ENCODE measurements at regions not wholly inside any gene's neighbourhood (a gene's known extent, or its start where the extent isn't known, plus 50 kb on each side); places are given as distances from the start of the nearest gene placed in this dataset.

DNA sequence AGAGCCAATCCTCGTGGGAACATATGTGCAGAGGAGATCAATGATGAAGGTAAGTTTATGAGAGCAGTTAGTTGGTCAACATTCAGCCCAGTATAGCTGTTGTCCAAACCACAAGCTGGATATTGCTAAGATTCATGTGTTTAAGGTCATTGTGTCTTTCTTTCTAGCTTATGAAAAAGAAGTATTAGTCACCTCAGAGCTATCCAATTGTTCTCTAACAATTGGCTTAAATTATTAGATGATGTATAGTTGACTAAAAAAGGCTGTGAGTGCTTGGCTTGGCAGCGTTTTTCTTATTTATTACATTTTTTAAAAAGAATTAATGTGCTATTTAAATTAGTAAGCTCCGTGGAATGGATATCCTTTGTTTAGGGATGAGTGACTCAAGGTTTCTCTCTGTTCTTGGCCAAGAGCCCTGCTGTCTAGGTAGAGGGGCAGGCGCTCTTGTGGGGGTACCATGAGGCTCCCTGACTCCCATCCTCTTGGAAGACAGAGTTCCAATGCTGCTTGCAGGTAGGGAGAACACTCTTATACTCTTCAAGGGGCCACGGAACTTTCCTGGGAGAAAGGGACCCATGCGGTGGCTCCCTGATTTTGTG lies 487.4 kb downstream of the IRX1 start:
- DNase-seq = no peak

- DNase-seq = no peak
These were observed 488.1 kb downstream of the IRX1 start for GRCh38 chr5:4083591-4084337.

DNA sequence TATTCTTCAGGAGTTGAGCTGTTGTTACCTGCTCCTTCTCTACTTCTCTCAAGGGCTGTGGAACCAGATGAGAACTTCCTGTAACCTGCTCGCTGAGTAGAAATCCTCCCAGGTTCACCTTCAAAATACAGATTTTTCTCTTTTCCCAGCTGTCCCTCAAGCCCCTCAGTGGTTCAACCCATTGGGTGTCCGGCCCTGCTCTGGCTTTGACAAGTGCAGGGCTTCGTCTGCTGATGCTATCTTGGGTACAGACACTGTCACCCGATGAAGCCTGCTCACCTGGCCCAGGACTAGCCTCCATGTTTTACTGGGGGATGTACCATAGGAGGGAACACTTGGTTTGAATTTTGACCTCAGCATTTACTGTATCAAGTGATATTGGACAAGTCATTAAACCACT lies 490.4 kb downstream of the IRX1 start:
- DNase-seq = no peak

DNA sequence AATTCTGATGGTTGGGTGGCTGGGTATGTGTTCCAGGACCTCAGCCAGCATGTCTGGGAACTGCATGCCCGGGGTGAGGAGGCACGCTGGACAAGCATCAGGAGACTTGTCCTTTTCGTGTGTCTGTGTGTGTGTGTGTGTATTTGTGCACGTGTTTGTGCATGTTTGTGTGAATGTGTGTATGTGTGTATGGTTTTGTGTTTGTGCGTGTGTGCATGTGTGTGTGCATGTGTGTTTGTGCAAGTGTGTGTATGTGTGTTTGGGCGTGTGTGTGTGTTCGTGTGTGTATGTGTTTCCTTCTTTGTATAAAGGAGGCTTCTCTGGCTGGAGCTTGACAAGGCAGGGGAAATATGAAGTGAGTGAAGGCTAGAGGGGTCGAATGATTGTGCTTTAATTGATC lies 491.5 kb downstream of the IRX1 start:
- DNase-seq = no peak

- DNase-seq = no peak
These were observed 493.5 kb downstream of the IRX1 start for GRCh38 chr5:4089087-4089486.

GRCh38 chr5:4093236-4093635 lies 497.6 kb downstream of the IRX1 start:
- no peak for DNase-seq

GRCh38 chr5:4093970-4094369 lies 498.3 kb downstream of the IRX1 start:
- DNase-seq = no peak

DNA sequence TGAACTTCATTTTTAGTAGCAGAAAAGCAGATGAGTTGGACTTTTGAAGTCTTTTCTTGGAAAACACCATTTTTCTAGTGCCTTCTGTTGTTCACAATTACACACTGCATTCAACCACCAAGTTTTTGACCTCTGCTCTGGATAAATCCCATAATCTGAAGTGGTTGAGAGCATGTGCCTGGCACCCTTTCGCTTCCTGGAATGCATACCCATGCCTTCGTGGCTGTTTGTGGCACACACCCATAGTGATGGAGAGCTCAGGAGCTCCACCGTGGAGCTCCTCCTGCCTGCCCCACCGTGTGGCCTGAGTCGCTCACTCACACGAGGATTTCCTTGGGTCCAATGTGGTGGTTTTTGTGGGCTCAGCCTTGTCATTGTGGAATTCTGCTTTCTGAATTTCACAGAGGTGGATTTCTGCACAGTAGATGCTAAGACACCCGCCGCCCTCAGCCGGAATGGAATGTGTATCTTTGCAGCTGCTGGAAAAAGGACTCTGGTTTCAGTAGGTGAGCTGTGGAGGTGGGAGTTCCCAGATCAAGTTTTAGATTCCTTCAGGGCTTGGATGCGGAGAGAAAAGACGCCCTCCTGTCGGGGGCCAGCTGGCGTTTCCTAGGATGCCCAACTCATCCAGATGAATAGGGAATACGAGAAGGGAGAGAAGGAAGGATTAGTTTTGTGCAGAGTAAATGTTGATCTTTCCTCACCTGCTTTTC lies 500.4 kb downstream of the IRX1 start:
- no peak for DNase-seq

DNA sequence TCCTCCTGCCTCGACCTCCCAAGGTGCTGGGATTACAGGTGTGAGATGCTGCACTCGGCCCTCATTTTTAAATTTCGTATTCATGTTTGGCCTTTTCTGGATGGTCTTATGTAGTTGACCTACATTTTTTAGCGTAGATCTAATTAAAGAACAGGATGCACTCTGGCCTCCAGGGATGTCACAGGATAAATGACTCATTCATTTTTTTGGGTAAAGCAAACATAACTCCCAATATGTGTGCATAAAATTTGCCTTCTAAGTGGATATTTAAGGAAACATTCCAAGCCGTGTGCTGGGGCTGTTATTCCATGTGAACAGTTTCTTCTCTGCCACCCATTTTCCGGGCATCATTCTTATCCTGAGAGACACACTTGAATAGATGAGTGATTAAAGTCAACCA lies 501.6 kb downstream of the IRX1 start:
- no peak for DNase-seq

DNA sequence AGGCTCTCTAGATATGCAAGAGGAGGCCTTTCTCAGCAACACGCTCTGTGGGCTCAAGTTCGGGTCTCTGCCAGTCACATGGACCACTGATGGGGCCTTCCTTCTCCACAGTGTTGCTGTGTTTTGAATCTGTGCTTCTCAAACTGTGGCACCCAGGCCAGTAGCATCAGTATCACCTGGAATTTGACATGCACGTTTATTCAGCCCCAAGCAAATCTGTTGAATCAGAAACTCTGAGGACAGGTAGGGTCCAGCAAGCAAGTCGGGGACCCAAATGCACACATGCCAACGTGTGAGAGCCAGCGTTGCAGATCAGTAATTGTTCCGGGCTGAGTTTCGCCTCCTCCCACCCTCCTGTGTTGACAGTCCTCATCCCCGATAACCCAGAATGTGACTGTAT lies 502.6 kb downstream of the IRX1 start:
- no peak for DNase-seq

DNA sequence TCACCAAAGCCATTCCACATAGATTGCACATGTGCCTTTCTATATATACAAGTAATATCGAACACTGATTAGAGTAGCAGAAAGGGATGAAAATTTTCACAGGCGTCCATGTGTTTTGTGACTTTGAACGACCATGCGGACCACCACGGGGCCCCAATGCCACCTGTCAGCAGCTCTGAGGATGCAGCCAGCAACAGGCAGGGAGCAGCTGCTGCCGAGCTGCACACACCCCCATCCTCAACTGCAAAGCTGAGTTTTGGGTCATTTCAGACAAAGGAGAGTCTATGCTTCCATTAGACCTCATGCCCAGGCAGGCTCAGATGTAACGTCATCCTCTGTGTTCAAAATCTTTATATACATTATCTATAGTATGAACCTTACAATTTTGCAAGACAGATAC lies 503.8 kb downstream of the IRX1 start:
- DNase-seq = no peak

DNA sequence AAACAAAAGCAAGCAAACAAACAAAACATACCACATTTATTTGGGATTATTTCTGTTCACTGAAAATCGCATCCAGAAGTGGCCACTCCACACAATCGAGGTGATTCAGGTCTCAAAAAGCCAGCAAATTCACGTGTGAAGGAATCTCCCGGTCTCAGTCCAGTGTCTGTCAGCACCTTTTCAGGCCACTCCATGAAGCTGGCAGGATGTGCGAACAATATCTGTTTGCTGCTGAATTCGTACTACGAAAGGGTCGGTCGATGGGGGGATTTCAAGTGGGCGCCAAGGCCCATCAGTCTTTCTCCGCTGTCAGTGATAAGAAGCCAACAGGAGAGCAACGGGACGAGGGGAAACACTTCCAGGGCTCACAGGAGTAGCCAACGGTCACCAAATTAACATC lies 505.1 kb downstream of the IRX1 start:
- DNase-seq = no peak

DNA sequence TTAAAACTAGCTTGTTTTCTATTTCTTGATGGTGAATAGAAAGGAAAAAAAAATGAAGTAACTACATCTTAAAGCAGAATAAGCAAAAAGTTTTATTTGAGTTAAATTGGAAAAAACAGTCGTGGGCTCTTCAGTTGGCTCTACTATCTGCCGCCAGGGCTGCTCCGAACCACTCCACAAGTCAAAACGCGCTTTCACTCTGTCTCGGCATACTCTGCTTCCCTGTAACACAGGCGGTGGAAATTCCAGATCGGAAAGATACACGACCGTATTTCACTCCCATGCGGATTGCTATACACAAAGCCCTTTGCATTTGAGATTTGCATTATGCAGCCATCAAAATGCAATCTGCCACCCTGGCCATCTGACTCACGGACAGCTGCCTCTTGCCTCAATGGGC lies 505.6 kb downstream of the IRX1 start:
- DNase-seq = no peak

DNA sequence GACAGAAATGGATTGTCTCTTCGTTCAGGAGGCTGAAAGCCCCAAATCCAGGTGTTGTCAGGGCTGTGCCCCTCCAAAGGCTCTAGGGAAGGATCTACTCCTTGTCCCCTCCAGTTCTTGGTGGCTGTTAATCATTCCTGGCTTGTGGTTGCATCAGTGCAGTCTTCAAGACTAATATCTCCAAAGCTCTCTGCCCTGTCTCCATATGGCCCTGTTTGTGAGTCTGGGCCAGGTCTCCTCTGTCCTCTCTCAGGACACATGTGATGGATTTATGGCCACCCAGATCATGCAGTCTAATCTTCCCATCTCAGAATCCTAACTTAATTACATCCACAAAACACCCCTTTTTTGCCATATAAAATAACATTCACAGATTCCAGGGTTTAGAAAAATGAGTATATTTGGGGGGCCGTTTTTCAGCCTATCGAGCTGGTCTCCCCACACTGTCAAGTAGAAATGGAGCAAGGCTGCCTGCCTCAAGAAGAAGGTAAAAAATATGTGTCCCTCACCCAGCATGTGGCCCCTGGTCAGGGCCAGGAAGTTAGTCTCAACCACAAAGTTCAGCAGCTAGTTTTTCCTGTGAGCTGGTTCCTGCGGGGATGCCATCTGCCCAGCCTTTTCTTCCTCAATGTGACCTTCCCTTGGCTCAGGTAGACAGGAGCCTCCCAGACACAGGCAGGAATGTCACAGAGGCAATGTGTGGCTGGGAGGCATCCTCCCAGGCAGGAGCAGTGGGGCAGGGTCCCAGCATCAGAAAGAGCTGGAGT lies 509.4 kb downstream of the IRX1 start:
- no peak for DNase-seq

DNA sequence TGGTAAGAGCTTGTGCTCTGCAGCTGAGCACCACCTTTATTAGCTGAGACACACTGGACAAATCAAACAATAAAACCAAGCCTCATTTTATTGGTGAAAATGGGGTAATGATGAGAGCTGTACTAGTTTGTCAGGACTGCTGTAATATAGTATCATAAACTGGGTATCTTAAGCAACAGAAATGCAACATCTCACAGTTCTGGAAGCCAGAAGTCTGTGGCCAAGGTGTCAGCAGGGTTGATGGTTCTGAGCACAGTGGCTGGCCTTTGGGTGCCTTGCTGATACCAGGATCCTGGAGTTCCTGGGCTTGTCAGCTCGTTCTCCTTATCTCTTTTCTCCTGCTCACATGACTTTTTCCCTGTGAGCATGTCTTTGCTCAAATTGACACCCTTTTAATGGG lies 513.1 kb downstream of the IRX1 start:
- no peak for DNase-seq

DNA sequence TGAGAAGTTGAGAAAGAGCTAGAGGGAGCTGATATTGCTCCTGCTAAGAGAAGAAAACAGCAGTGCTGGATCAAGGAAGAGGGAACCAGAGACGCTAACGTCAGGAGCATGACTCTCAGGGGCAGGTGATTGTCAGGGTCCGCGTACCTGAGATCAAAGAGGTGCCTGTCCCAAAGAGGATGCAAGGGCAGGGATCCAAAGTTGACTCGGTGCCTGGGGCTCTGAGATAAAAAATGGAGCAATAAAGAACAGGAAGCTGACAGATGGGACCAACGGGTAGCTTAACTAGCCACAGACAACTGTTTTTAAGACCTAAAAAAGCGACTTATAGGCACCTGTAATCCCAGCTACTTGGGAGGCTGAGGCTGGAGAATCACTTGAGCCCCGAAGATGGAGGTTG lies 517.8 kb downstream of the IRX1 start:
- DNase-seq = no peak

- DNase-seq = no peak
These were observed 518.3 kb downstream of the IRX1 start for GRCh38 chr5:4113905-4114304.

GRCh38 chr5:4114452-4114851 lies 518.8 kb downstream of the IRX1 start:
- DNase-seq = no peak

GRCh38 chr5:4116834-4117233 lies 521.2 kb downstream of the IRX1 start:
- no peak for DNase-seq

GRCh38 chr5:4124221-4124970 lies 528.8 kb downstream of the IRX1 start:
- no peak for DNase-seq

DNA sequence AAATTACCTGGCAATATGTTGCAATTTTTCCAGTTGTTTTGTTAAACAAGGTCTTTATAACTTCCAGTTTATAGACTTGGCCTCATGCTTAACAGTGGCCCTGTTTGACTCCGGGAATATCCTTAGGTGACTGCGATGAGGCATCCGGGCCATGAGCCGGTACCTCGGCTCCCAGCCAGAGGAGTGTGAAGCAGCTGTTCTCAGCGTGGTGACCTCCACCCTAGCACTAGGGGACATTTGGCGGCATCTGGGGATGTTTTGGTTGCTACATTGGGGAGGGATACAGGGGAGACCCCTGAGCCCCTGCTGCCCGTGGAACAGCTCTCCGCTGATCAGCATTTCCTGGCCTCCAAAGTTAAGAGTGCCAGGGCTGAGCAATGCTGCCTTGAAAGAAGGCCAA lies 533.4 kb downstream of the IRX1 start:
- no peak for DNase-seq

GRCh38 chr5:4129523-4129922 lies 533.9 kb downstream of the IRX1 start:
- no peak for DNase-seq

- no peak for DNase-seq
These were observed 535.2 kb downstream of the IRX1 start for GRCh38 chr5:4130819-4131218.
